Endometrial microvascular endothelial cells (primary cell): ENCODE measurements at regions not wholly inside any gene's neighbourhood (a gene's known extent, or its start where the extent isn't known, plus 50 kb on each side); places are given as distances from the start of the nearest gene placed in this dataset.

Experiments
- in situ Hi-C: cut with HindIII; loops from 2 replicates; pipeline ENCODE4 v1.10.0; 2017; ENCODE audit warnings: low sequenced_read_pairs, low pct_unique_long_range_greater_than_20kb; ENCODE audit errors: inconsistent ontology term

GRCh38 chr1:244237445-244237844 lies 186.4 kb downstream of the ZBTB18 start:
- in situ Hi-C loops, result no loop called here

DNA sequence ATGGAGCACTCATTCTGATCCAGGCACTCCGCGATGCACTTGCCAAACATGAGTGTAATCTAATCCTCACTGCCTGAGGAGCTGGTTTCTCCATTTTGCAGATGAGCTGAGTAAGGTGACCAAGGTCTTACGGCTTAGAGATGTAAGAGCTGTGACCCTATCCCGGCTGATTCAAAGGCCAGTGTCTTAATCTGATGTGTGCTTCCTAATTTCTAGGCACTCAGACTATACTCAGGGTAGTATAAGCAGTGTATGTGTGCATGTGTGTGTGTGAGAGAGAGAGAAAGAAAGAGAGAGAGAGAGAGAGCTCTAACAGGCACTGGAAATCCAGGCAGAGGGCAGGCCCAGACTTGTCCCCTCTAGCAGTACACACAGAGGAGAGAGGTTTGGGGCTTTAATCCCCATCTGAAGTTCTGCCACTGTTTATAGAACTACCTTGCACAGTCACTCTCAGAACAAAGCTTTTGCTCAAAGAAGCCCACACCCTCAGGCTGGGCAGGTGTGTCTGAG lies 188.2 kb downstream of the ZBTB18 start:
- in situ Hi-C loops, result no loop called here

DNA sequence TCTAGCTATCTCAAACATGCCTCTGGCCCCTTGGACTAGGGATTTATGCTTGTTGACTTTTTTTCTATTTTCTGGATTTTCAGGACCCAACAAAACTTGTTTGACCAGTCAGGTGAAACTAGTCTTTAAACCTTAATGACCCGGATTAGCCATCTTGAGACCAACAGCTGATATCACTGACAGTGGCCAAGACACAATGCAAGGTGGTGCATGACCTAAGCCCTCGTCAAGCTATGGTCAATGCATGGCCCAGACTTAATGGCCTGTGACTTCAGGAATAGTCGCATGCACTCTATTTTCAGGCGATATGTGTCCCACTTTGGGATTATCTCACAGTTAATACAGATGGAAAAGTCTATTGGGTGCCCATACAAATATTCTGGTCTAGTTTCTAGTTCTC lies 190.4 kb downstream of the ZBTB18 start:
- in situ Hi-C loops, result no loop called here

DNA sequence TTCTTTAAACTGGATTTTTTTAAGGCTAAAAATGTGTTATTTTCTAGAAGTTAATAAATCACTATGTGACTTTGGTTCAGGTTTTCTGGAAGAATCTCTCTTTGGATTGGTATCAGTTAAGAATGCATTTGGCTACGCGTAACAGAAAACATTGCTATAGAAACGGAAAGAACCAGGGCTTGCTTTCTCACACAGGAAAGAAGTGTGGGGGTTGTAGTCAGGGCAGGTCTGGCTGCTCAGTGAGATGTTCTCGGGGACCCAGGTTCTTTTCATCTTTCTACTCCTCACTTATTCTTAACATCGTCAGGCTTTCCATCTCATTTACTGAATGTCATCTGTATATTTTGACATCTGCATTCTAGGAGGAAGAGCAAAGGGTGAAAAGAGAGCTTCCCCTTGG lies 191.4 kb downstream of the ZBTB18 start:
- in situ Hi-C loops, result no loop called here

- in situ Hi-C loops, result no loop called here
These were observed 195.3 kb downstream of the ZBTB18 start for GRCh38 chr1:244246334-244246733.

DNA sequence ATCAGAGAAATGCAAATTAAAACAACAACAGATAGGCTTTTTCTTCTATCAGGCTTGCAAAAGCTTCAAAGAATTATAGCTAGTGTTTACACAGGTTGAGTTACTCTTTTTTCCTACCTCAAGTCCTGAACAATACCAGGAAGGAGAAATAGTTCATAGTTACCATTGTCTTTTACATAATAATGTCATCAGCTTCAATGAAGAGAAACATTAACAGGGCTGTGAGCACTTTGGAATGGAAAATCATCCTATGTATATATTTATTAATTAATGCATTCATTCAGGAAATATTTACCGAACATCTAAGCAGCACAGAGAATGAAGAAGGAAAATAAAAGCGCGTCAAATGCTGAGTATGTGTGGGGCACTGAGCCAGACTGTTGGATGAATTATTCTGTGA lies 197.3 kb downstream of the ZBTB18 start:
- in situ Hi-C loops, result no loop called here

- in situ Hi-C loops, result no loop called here
These were observed 199.5 kb downstream of the ADSS2 start for GRCh38 chr1:244252211-244252610.

DNA sequence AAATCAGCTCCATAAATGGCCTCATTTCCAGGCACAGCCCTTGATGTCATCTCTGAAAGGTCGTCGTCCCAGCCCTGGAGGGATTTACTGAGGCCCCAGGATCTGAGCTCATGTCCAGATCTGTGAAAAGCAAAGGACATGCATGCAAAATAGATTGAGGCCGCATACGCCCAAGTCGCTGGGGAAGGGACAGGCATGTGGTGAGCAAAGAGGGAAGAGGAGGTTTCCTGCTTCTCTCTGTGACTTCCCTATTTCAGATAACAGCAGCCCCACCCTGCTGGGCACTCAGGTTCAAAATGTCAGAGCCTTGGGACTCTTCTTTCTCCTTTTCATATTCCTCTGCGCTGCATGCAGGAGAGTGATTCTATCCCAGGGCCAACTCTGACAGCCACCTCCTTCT lies 197.2 kb downstream of the ADSS2 start:
- in situ Hi-C loops, result no loop called here

GRCh38 chr1:244255426-244255965 lies 196.2 kb downstream of the ADSS2 start:
- in situ Hi-C loops, result no loop called here

- in situ Hi-C loops, result no loop called here
These were observed 195.5 kb downstream of the ADSS2 start for GRCh38 chr1:244256086-244256676.

GRCh38 chr1:244264163-244264562 lies 187.5 kb downstream of the ADSS2 start:
- in situ Hi-C loops, result no loop called here

- in situ Hi-C loops, result no loop called here
These were observed 186.2 kb downstream of the ADSS2 start for GRCh38 chr1:244265507-244265906.

DNA sequence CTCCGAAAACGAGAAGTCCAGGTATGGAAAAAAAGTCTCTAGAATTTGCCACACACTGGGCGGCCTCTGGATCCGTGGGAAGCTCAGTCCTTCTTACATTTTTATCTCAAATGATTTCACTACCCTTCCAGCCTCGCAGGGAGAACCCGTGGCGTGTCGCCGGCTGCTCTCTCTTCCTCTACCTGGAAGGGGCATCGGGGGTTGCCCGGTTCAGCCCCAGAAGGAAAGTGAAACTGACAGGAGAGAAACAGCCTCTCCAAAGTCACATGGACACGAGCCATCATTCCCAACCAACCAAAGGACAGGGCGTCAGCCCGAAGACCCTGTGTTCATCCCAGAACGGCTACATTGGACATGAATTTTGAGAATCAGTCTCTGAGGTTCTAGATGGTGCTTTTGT lies 182.5 kb downstream of the ADSS2 start:
- in situ Hi-C loops, result no loop called here

GRCh38 chr1:244271004-244271403 lies 180.7 kb downstream of the ADSS2 start:
- in situ Hi-C loops, result no loop called here

DNA sequence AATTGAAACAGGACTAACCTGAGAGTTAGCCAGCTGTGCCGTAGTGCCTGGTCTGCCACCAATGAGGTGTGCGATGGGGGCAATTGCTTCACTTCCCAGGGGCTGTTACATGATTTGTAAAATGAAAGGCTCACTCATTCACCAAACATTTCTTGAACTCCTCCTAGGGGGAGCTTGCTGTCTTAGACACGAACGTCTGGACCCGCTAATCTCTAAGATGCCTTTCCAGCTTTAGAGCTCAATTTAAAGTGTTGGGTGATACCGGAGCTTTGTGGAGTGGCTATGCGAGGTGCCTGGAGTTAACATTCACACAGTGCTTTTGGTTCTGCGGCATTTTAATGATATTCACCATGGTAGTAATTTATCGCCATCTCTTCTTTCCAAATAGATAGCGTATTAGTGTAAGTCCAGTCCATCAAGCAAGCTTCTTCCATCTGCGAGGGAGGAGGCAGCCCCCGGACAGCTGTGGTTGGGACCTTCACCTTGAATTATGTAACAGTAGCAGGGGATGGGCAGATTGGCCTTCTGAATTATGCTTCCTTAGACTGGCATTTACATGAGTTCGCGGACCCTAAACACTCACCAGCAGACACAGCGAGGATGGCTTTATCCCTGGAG lies 179.9 kb downstream of the ADSS2 start:
- in situ Hi-C loops, result no loop called here

DNA sequence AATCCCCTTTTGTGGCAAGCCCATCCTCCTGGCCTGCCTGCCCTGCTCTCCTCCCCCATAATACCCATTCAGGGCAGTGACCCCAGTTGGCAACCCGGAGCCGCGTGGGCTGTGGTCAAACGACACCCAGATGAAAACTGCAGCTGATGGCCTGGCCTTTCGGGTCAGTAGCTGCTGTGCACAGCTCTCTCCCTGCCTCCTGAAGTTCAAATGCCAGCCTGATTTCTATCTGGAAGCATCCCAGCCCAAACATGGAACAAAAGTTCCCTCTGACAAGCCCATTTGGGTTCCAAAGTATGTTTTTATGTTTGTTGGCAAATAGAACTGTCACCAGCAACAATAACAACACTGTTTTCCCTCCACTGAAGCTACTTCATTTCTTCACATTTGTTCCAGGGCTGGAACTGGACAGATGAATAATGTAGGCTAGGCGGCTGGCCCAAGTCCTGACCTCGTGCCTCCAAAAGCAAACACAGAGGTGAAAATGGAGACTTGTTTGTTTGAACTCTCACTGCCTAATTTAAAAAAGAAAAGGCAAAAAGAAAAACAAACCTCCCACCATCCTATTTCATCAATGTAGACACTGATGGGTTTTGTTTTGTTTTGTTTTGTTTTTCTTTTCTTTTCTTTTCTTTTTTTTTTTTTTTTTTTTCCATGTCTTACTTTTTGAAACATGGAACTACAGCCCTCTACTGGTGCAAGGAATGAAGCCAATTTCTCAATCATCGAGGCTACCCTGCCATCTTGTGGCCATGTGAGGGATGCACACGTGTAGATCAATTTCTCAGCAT lies 179.0 kb downstream of the ADSS2 start:
- in situ Hi-C loops, result no loop called here

GRCh38 chr1:244273262-244273844 lies 178.4 kb downstream of the ADSS2 start:
- in situ Hi-C loops, result no loop called here

DNA sequence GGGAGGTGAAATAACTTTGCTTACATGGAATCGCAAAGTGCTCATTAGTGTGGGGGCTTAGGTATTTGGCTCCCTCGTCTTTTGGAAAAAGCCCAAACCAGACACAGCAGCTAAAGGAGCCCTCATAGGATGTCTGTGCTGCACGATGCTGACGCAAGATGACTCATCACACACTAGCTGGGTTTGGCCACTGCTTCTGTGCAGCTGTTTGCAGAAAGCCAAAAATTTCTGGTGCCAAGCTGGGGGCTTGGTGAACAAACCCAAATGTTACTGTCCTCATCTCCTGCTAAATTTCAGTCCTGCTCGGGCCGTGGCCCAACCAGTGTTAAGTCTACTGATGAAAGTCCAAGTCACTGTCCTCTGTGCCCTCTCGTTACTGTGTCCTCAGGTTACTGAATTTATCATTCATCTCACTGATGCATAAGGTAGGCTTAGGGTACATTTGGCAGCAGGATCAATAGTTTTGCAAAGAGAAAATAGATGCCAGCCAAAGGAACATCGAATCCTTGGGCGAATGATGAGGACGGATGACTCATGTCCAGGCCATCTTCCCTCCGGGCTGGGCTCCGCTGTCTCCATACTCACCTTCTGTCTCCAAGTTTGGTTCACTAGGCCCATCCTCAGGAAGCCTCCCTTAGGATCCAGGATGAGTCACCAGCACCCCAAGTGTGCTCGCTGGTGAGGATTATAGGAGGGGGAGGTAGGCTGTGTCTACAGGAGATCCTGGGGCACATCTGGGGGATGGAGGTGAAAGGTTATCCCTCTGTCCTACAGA lies 177.7 kb downstream of the ADSS2 start:
- in situ Hi-C loops, result no loop called here

GRCh38 chr1:244276646-244277045 lies 175.1 kb downstream of the ADSS2 start:
- in situ Hi-C loops, result no loop called here
